GM19452 (cell line): ENCODE measurements at regions not wholly inside any gene's neighbourhood (a gene's known extent, or its start where the extent isn't known, plus 50 kb on each side); places are given as distances from the start of the nearest gene placed in this dataset.

Experiments
- ATAC-seq: cut with Tn5 transposase; IDR thresholded peaks from one replicate; pipeline ENCODE4 v1.9.1; 2021; ENCODE audit not compliant: unreplicated experiment

DNA sequence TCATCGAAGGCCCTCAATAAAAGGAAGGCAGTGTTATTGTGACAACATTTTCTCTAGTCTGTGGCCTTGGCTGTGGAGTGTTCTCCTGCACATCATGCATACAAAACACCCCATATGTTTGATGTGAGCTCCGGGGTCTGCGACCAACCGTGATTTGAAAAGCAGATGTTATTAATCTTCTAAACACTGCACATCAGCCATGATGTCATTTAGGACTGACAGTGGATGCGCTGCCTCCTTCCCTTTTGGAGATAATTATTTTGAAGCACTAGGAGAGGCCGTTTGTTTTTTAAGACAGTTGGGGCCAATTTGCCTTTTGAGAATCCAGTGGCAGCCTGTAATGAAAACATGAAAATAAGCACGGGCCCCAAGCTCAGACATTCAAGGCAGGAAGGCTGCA, 1041.6 kb downstream of the BCL11B start:
- no peak for ATAC-seq

DNA sequence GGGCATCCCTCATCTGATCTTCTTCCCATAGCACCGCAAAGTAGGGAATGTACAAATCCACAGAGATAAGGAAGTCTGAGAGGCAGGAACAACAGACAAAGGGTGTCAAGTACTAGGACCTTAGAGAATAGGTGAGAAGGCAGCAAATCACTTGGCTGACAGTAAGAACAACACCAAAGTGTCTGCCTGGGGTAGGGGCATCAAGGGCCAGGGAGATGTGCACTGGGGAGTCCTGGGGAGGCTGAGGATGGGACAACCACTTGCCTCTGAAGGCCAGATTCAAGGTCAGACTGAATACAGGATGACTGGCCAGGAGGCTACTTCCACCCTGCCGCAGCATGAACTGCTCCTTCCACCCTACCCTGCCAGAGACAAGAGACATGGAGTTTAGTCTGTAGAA, 1040.8 kb downstream of the BCL11B start:
- ATAC-seq: no peak

DNA sequence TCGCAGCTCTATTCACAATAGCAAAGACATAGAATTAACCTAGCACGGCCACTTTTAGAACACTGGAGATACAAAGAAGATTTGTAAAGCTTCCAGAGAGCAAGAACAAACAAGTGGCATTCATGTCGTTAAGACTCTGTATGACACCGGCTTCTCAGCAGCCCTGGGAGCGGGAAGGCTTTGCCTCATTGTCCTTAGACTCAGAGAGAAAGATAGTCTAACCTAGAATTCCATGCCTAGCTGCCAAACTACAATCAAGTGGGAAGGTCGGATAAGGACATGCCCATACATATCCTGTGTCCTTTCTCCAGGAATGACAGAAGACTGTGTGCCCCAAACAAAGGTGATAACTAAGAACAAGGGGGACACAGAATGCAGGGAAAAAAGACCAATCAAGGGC, 1038.3 kb downstream of the BCL11B start:
- no peak for ATAC-seq

DNA sequence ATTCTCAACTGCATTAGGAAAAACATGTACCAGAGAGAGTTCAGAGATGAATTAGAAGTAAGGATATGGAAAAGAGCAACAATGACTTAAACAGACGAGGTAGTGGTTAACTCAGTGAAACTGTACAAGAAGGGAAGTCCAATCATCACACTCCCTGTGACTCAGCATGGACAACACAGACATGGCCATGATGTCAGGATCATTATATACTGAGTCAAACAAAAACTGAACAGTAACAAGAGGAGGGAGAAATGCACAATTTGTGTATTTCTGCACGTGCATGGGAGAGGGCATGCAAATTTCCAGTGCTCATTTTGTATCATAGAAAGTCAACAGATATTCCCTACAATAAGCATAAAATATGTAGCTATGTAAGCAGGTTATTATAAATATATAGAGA, 1037.8 kb downstream of the BCL11B start:
- no peak for ATAC-seq

DNA sequence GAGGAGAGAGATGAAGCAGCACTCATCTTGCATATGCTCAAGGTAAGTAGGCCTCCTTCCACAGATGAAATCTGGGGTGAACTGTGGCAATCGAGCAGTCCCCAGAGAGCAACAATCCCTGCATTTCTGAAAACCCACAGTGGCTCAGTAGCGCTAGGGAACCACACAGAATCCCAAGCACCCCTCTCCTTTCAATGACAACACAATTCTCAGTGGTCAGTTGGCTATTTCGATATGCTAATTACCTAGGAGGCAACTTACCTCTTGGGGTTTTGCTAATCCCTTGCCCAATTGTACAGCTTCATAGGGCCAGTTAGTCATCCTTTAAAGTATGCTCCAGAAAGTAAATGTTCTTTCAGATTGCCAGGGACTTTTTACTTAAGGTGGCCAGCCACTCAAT, 1035.7 kb downstream of the BCL11B start:
- no peak for ATAC-seq

DNA sequence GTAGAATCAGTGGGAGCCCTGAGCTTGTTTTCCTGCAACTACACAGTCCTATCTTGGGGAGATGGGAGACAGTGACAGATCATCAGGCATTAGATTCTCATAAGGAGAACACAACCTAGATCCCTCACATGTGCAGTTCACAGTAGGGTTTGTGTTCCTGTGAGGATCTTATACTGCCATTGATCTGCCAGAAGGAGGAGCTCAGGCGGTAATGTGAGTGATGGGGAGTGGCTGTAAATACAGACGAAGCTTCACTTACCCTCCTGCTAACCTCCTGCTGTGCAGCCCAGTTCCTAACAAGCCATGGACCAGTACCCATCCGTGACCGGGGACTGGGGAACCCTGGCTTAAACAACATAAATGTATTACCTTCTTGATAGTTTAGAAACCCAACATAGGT, 1034.1 kb downstream of the BCL11B start:
- ATAC-seq: no peak

DNA sequence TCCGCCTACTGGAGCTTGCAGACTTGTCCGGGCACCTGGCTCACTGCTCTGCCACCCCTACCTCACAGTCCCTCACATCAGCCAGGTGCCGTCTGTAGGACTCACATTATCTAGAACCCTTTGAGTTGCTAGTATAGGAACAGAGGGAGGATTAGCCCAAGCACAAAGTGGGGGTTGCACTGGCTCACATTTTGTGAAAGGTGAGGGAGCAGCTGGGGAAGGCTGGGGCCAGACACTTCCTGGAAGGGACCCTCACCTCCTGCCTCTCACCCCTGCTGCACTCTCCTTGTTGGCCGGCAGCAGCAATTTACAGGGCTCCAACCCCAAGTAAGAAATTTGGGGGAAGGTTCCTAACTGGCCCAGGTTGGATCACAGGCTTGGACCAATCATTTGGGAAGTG, 1031.6 kb downstream of the BCL11B start:
- ATAC-seq: no peak

DNA sequence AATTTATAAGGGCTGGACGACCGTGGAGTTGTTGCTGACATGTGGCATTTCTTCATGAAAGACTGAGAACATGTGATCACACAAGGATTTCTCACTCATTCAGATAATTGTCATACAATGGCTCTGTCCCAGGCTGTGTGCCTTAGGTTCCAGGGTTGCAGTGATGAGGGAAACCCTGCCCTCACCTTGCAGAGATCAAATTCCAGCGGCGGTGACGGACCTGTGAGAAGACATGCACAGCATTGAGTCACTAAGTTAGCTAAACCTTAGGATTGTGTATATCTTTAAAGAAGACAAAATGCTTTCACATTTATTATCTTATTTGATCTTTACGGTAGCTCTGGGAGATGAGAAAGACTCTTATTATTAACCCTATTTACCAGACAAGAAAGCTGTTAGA, 1029.1 kb downstream of the BCL11B start:
- ATAC-seq: no peak

DNA sequence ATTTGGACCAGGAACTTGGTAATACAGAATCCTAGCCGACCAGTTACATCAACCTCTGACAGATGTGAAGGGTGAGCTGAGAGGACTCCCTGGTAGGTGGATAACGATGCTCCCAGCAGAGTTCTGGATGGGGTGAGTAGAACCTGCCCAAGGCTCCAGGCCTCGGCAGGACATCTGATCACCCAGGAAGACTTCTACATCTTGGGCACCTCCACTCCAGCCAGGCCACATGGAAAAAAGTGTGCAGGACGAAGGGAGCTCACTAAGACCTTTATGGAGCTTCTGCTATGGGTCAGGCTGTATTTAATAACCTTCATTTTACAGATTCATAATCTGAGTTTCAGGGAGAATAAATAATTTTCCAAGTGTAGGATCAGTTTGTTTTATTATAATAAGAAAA, 1028.7 kb downstream of the BCL11B start:
- no peak for ATAC-seq

DNA sequence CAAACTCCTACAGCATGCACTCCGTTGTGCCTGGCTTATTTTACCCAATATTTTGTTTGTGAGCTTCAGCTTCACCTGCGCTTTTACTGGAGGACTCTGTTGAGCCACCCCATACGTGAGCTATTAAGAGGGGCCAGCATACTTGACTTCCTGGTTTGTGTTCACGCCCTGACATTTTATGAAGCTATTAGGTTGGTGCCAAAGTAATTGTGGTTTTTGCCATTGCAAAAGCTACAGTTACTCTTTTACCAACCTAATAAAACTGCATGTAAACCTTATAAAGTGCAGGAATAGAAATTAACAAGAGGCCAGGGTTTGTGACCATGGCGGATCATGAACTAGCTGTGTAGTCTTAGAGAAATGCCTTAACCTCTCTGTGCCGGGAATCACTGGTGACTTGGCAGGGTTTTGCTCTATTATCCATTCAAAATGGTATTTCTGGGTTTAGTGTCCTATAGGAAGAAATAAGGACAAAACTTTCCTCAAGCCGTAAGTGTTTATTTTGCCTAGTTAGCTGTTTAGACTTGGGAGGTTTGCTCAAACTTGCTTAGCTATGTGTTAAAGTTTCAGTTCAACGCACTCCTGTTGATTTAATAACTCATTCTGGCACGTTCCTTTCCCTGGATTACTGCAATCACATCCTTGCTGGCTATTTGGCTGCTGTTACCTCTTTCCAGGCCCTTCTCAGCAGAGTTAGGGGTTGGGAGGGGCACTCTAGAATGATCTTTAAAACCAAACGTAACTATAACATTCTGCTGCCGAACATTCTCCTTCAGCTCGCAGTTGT, 1027.6 kb downstream of the BCL11B start:
- no peak for ATAC-seq

DNA sequence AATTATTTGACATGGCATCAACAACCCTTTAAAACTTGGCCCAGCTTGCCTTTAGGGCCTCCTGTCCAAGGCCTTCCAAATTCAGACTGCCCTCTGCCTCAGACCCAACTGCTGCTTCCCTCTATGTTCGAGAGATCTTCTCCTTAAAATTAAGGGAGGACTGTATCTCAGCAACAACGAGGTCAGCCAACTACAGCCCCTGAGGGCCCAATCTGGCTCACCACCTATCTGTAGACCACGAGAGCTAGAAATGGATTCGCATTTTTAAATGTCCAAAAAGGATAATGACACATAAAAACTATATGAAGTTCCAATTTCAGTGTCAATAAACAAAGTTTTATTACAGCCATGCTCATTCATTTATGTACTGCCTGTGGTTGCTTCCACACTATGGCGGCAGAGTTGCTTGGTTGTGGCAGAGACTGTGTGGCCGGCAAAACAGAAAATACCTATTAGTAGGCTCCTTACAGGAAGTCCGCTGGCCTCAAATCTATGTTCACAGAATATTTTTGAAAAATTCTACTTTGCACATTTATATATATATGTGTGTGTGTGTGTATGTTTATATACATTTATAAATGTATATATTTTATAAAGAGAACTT, 1026.9 kb downstream of the BCL11B start:
- no peak for ATAC-seq

DNA sequence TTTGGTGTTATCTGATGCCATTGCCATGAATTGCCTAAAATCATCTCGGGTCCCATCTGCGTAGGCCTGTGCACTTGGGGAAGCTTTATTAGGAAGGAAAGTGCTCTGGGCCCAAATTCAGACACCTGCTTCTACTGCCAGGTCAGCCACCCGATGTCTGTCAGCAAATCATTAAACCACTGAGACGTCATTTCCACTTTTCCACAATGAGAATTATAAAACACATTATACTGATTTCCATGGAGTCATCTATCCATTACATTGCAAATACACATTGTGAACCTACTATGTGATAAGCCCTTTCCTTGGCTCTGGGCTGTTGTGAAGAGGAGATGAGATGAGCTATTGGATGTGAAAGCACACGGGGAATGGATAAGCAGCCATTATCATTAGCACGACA, 1022.9 kb downstream of the BCL11B start:
- ATAC-seq: no peak

DNA sequence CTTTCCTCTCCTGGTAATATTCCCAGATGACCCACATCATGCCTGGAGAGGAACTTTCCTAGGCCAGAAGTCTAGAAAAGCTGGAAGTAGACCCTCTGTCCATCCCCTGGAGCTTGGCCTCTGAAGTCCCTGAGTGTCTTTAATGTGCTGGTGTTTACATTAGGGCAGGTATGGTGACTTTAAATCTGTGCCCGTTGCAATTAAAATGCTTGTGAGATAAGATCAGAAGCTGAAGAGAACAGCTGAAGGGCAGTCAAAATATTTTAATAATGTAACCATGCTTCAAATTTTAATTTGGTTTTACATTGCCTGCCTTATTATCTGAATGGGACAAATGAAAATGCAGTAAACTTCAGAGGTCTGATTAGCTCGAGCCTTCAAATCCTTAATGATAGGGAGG, 1022.5 kb downstream of the BCL11B start:
- no peak for ATAC-seq

DNA sequence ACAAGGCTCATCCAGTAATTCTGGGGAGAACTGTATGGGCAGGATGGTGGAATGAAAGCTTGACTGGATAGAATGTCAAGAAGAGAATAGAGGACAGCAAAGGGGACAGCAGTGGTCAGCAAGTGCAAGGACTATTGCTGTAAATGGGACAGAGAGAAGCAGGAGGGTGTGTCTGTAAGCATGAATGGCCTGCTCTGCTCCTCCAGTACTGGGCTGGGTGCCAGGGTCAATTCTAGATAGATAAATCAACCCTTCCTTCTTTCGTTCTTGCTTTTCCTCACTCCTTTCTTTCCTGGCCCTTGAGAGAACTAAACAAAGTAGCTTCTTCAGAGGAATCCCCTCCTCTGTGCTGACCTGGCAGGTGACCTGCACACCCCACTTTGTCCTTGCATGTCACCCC, 1019.2 kb downstream of the BCL11B start:
- no peak for ATAC-seq

DNA sequence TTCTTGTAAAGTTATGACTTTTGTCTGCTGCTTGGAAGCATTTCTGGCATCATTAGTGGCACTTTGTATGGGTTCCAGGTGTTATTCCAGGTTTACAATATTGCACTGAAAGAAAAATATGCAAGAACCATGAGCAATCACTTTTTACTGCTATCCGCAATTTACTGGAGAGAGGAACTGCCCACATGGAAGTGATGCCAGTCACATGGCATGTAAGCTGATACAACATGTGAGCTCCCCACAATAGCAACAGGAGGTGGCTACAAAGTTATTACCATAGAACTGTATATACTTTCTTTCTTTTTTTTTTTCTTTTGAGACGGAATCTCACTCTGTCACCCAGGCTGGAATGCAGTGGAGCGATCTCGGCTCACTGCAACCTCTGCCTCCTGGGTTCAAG, 1012.1 kb downstream of the BCL11B start:
- no peak for ATAC-seq

DNA sequence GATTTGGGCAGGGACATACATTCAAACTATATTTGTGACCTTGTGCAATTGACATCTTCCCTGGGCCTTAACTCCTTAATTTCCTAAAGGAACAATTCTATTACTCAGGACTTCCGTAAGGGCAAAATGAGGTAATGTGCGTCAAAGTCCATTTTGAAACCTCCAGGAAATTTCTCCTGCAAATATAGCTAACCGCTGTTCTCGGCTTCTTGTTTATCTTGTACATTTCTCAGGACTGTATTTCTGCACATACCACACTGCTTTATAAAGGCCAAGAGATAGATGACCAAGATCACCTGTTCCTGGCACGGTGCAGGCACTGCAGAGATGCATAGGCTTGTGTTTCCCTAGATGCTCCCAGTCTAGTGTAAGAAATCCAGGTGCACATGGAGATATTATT, 1009.4 kb downstream of the BCL11B start:
- no peak for ATAC-seq

DNA sequence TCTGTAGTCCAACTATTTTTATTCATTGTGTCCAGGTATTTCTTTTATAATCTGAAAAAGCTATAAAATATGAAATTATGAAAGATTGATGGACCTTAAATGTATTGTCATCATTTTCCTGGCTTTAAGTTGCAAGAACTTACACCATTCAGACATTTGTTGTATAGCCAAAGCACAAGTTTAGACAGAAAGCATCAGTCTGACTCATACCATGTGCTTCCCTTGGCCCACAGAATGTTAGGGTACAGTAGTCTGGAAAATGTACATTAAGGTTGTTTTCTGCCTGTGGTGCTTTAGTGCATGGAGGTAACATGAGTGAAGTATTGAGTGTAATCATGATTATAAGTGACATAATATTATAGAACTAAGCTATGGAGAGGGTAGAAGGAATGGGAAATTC, 1002.5 kb downstream of the BCL11B start:
- no peak for ATAC-seq

DNA sequence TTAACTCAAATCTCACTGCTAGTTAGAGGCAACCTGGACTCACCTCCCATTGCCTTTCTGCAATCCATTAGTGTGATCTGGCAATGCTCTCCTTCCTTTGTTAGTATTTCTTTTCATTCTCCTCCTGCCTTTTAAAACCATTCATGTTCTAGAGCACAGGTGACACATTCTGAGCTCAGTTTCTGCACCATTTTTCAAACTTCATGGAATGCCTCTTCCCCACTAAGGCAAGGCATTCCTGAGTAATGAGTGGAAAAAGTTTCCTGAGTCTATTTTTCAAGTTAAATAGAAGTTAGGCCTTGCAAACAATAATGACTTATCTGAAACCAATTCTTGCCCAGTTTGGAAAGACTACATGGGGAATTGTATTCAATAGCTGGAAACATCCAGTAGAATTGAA, 1001.8 kb downstream of the BCL11B start:
- no peak for ATAC-seq

DNA sequence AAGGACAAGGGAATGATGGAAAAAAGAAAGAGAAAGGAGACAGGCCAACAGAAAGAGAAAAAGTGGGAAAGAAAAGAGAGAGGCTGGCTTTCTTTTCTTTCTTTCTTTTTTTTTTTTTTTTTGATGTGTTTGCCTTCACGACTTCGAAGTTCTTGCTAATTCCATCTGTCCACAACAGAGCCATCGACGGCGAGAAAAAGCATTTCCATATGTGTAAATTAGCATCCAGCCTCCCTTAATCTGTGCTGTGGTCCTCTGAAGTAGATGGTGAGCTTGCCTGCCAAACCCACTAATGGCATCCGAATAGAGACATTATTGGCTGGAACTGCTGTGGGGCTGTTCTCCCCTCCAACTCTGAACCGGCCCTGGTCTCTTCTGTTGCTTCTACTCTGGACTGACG, 997.4 kb downstream of the BCL11B start:
- no peak for ATAC-seq

DNA sequence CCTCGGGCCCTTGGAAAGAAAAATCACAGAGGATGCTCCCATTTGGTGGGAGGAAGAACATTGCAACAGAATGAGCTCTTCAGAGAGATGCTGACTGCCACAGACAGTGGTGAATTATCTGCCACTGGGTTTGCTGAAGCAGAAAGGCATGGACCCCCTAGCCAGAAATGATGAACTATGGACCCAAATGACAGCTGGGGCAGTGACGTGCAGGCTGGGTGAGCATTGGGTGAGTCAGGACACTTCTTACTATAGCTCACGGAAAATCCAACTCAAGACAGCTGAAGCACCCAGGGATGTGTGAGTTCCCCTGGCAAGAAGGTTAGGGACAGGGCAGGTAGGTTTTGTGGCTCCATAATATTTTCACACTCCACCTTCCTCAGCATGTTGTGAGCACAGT, 993.2 kb downstream of the BCL11B start:
- ATAC-seq: no peak

DNA sequence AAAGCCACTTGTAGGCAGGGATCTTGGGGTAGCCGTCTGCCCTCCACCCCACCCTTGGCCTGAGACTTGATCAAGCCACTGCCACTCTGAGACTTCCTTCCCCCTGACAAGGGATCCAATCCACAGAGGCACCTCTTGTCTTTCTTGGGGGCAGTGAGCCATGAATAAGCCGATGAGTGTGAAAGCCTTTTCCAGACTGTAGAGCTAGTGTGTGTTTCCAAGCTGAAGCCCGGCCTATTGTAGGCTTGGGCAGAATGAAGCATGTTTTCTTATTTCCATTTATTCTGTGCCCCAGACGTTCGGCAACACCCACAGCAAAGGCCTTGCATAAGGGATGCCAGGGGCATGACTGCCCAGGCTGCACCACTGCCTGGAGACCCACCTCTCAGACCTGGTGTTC, 991.6 kb downstream of the BCL11B start:
- no peak for ATAC-seq

DNA sequence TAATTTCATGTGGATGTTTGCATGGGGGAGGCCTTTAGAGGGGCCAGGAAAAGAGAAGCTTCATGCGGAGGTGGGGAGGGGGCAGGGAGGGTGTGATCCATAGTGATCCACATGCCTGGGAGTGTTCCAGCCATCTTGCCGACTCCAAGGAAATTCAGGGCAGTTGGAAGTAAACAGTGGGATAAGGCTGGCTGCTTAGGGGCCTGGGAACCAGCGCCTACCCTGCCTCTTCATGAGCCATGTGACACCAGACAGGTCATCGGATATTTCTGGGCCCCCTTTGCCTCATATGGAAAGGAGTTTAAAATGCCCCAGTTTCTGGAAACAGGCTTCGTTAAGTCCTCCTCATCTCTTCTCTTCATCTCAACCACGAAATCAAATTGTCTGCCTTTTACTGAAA, 983.2 kb downstream of the BCL11B start:
- no peak for ATAC-seq

DNA sequence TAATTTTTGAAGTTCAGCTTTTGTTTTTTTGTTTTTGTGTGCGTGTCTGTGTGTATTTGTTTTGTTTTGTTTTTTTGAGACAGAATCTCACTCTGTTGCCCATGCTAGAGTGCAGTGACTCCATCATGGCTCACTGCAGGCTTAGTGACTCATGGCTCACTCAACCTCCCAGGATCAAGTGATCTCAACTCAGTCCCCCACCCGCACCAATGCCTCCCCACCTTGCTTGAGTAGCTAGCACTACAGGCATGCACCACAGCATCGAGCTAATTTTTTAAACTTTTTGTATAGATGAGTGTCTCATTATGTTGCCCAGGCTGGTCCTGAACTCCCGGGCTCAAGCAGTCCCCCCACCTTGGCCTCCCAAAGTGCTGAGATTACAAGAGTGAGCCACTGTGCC, 981.4 kb downstream of the BCL11B start:
- no peak for ATAC-seq
